NCI-H526 treated with DMSO at 0.1 percent for 48 hours (cell line): ENCODE measurements at regions not wholly inside any gene's neighbourhood (a gene's known extent, or its start where the extent isn't known, plus 50 kb on each side); places are given as distances from the start of the nearest gene placed in this dataset.
A peak's percentile ranks its signal among the peaks of the same experiment; 100 is the strongest.

Experiments
- DNase-seq: peaks from one replicate; lab custom pipeline; 2025; lab: John Stamatoyannopoulos, UW

GRCh38 chr2:34103437-34103836, 504.3 kb upstream of the FAM98A start:
- DNase-seq: no peak

DNA sequence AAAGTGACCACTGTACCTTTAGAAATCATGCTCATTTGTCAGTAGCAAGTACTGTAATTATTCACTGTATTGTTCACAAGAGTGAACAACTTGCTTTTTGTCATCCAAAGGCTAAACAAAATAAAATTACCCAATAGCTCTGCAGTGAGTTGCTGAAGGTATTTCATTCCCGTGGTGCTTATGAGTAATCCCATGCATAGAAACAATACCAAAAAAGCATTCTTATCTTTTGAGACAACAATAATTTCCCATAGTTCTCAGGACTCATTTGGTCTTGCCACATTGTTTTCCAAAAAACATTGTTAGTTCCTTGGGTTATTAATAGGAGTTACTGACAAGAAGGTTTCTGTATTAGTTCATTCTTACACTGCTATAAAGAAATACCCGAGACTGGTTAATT, 503.2 kb upstream of the FAM98A start:
- DNase-seq: no peak

GRCh38 chr2:34099377-34099776, 500.3 kb upstream of the FAM98A start:
- no peak for DNase-seq

- no peak for DNase-seq
Measured at GRCh38 chr2:34098256-34098655, 499.2 kb upstream of the FAM98A start.

GRCh38 chr2:34096562-34097171, 497.6 kb upstream of the FAM98A start:
- DNase-seq: peak; percentile 36

- no peak for DNase-seq
Measured at GRCh38 chr2:34093790-34094189, 494.7 kb upstream of the FAM98A start.

DNA sequence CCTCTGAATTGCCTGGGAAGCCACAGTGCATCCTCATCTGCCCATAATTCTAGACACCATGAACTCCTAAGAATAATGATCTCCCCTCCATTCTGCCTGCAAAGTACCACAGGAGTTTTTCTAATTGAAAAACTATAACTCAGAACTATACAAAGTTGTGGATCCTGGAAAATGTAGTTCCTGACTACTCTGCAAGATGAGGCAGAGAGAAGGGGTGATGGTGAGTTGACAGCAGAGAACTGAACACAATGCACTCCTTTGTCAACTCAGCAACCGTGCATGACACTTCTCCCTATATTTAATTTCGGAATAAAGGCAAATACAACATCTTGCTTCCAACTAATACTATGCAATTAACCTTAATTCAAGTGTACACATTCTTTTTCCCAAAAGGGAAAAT, 471.1 kb upstream of the FAM98A start:
- DNase-seq: no peak

- DNase-seq: no peak
Measured at GRCh38 chr2:34069604-34070003, 470.5 kb upstream of the FAM98A start.

DNA sequence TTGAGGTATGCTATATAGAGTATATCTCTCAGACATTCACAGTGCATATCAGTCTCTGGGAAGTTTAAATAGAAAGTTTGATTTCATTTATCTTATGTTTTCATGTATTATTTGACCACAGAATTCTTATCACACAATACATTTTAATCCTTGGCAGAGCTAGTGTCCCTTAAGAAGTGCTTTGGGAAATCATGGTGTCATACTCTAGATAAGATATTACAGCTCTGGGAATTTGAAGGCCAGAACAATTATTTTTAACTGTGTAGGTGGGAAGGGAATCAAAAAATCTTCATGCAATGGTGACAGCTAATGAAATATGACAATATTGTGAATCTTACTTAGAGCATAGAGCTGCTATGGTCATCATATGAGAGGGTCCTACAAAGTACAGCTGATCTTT, 451.3 kb upstream of the FAM98A start:
- no peak for DNase-seq

GRCh38 chr2:34045101-34045655, 446.1 kb upstream of the FAM98A start:
- no peak for DNase-seq

- DNase-seq: no peak
Measured at GRCh38 chr2:34037886-34038285, 438.8 kb upstream of the FAM98A start.

- no peak for DNase-seq
Measured at GRCh38 chr2:34037157-34037556, 438.1 kb upstream of the FAM98A start.

DNA sequence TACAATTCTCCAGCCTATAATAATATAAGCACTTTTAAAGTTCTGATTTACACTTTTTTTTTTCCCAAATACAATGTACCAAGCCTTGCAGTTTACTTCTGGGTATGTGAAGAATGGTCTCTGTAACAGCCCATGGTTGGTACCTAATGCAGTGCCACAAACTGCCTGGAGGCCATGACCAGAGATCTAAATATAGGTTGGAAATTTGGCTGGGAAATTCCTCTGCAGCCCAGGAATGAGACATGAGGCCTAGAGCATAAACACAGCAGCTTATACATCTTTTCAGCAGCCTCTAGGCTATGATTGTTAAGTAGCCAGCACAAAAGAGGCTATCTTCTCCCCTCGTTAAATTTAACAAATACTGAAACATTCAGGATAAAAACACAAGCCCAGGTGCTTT, 432.0 kb upstream of the FAM98A start:
- no peak for DNase-seq

- DNase-seq: no peak
Measured at GRCh38 chr2:34030273-34030672, 431.2 kb upstream of the FAM98A start.

- DNase-seq: no peak
Measured at GRCh38 chr2:34029073-34029472, 430.0 kb upstream of the FAM98A start.

GRCh38 chr2:34025196-34025595, 426.1 kb upstream of the FAM98A start:
- DNase-seq: peak; percentile 95

- peak; percentile 35 for DNase-seq
Measured at GRCh38 chr2:34012715-34013302, 413.7 kb upstream of the FAM98A start.

- no peak for DNase-seq
Measured at GRCh38 chr2:34011684-34012083, 412.6 kb upstream of the FAM98A start.

DNA sequence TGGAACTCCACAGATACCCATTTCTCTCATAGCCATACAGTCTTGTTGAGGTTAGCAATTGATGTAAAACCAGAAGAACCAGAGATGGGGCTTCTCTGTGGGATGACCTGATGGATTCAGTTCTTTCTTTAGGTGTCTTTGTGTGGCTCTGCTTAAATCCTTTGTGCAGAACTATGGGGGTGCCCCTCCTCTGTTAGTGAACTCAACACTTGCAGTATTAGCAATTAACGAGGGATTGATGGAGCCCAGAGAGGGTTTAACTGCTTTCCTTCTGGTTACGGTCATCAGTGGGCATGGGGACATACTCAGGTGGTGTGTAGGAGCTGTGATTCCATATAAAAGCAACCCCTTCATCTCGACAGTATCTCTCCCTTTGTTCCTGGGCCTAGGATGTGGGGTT, 406.8 kb upstream of the FAM98A start:
- DNase-seq: no peak

DNA sequence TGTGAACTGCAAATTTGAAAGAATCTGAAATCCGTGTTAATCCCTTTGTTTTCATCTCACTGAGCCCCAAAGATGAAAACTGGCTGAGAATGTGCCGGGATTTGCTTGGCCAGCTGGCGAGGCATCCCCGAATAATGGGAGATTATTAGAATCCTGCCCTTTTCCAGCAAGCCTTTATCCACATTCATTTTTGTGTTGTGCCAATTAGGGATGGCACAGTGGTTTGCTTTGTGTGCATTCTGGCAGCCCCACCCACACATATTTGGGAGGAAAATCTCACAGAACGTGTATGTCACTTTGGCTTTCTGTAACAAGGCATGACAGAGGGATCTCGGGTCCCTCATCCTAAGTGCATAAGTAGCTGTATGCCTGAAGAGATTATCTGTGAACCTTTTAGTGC, 405.8 kb upstream of the FAM98A start:
- DNase-seq: no peak

GRCh38 chr2:34003795-34004194, 404.7 kb upstream of the FAM98A start:
- DNase-seq: no peak

GRCh38 chr2:34001557-34001956, 402.5 kb upstream of the FAM98A start:
- DNase-seq: no peak

GRCh38 chr2:33984131-33984530, 385.0 kb upstream of the FAM98A start:
- no peak for DNase-seq

GRCh38 chr2:33978471-33978870, 379.4 kb upstream of the FAM98A start:
- no peak for DNase-seq
